ENCODE measurements at regions not wholly inside any gene's neighbourhood (a gene's known extent, or its start where the extent isn't known, plus 50 kb on each side); places are given as distances from the start of the nearest gene placed in this dataset.

DNA sequence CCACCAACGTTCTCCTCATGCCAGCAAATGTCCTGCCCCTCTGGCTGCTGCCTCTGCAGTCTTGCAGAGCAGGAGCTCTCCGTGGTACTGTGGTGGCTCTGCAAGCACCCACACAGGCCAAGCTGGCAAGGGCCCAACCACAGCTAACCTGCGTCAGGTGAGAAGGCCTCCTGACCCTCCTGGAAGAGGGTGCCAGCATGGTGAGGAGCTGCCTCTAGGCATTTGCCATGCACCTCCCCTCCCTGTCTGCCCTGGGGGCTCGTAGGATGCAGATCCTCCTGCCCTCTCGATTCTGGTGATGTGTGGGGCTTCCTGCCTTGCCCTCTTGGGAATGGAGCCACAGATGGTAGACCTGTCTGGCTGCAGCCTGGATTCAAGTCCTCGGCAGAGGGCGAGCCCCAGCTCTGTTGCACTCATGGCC lies 1408.8 kb downstream of the TBC1D22A start:
- TF ChIP-seq POLR2A (IDR thresholded peaks at IDR 0.05) (no peak), EP300 (IDR thresholded peaks at IDR 0.05) (no peak)
- TF ChIP-seq, protein P1, sequence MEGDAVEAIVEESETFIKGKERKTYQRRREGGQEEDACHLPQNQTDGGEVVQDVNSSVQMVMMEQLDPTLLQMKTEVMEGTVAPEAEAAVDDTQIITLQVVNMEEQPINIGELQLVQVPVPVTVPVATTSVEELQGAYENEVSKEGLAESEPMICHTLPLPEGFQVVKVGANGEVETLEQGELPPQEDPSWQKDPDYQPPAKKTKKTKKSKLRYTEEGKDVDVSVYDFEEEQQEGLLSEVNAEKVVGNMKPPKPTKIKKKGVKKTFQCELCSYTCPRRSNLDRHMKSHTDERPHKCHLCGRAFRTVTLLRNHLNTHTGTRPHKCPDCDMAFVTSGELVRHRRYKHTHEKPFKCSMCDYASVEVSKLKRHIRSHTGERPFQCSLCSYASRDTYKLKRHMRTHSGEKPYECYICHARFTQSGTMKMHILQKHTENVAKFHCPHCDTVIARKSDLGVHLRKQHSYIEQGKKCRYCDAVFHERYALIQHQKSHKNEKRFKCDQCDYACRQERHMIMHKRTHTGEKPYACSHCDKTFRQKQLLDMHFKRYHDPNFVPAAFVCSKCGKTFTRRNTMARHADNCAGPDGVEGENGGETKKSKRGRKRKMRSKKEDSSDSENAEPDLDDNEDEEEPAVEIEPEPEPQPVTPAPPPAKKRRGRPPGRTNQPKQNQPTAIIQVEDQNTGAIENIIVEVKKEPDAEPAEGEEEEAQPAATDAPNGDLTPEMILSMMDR (IDR thresholded peaks at IDR 0.05), result no peak

All from tibial nerve (tissue), 4 donors.